WTC11 (cell line): ENCODE measurements at regions not wholly inside any gene's neighbourhood (a gene's known extent, or its start where the extent isn't known, plus 50 kb on each side); places are given as distances from the start of the nearest gene placed in this dataset.

Experiments used
- ATAC-seq: fragments of 200-7000 bp; cut with Tn5 transposase; 2 replicates; pipeline ENCODE4 v1.10.0; 2021; ENCODE audit warnings: mild to moderate bottlenecking, moderate library complexity
- CTCF ChIA-PET: fragments of 300-600 bp; sonication (Branson Sonifier 250); formaldehyde crosslinking; loops from one replicate; lab custom pipeline; 2021; ENCODE audit warnings: antibody characterized with exemption; lab: Charles Lee
- POLR2A ChIA-PET: fragments of 350-600 bp; sonication (Branson Sonifier 250); formaldehyde crosslinking; loops from one replicate; lab custom pipeline; 2021; ENCODE audit warnings: antibody characterized with exemption; lab: Charles Lee
- DNase-seq: peaks from one replicate; pipeline ENCODE4 v3.0.0; 2021; ENCODE audit warnings: low spot score
- H3K27ac Mint-ChIP-seq: 2 replicates; pipeline ENCODE4 v1.8.0; 2021; ENCODE audit warnings: mixed read lengths
- H3K27me3 Mint-ChIP-seq: 2 replicates; pipeline ENCODE4 v1.8.0; 2021; ENCODE audit warnings: low read depth, mild to moderate bottlenecking, moderate library complexity, mixed read lengths
- H3K36me3 Mint-ChIP-seq: 2 replicates; pipeline ENCODE4 v1.8.0; 2021; ENCODE audit warnings: mixed read lengths
- H3K4me1 Mint-ChIP-seq: 2 replicates; pipeline ENCODE4 v1.8.0; 2022; ENCODE audit warnings: mixed read lengths
- H3K4me3 Mint-ChIP-seq: 2 replicates; pipeline ENCODE4 v1.8.0; 2021; ENCODE audit warnings: mild to moderate bottlenecking, moderate library complexity, mixed read lengths
- H3K9me3 Mint-ChIP-seq: 2 replicates; pipeline ENCODE4 v1.8.0; 2021; ENCODE audit warnings: mixed read lengths
- CBFB ChIP-seq: sonication (generic); formaldehyde crosslinking; IDR thresholded peaks from 2 replicates; pipeline ENCODE4 v1.8.1; 2022; ENCODE audit warnings: mild to moderate bottlenecking, low read depth, missing genetic modification reagents
- ETV6 ChIP-seq: sonication (generic); formaldehyde crosslinking; IDR thresholded peaks from 2 replicates; pipeline ENCODE4 v1.8.1; 2022; ENCODE audit warnings: mild to moderate bottlenecking, missing genetic modification reagents
- GTF2I ChIP-seq: fragments of 250-450 bp; sonication (Bioruptor Pico); conservative IDR thresholded peaks from 2 replicates; pipeline ENCODE4 v1.4.0; 2021; ENCODE audit warnings: mild to moderate bottlenecking
- JAZF1 ChIP-seq: fragments of 250-450 bp; sonication (Bioruptor Pico); IDR thresholded peaks from 2 replicates; pipeline ENCODE4 v1.9.0; 2021; ENCODE audit warnings: moderate library complexity, mild to moderate bottlenecking, inconsistent platforms
- NR1H2 ChIP-seq: sonication (generic); formaldehyde crosslinking; IDR thresholded peaks from 2 replicates; pipeline ENCODE4 v1.9.0; 2021; ENCODE audit warnings: mild to moderate bottlenecking, moderate library complexity, missing genetic modification reagents
- NR3C1 ChIP-seq: sonication (generic); formaldehyde crosslinking; conservative IDR thresholded peaks from 2 replicates; pipeline ENCODE4 v1.8.1; 2023; ENCODE audit warnings: low read depth, mild to moderate bottlenecking, missing genetic modification reagents
- TCF7 ChIP-seq: sonication (generic); formaldehyde crosslinking; IDR thresholded peaks from 2 replicates; pipeline ENCODE4 v1.8.0; 2022; ENCODE audit warnings: mild to moderate bottlenecking, low read depth, missing genetic modification reagents, moderate library complexity
- TEAD4 ChIP-seq: sonication (generic); formaldehyde crosslinking; IDR thresholded peaks from 2 replicates; pipeline ENCODE4 v1.8.0; 2022; ENCODE audit warnings: mild to moderate bottlenecking, missing genetic modification reagents
- ZNF232 ChIP-seq: sonication (generic); formaldehyde crosslinking; IDR thresholded peaks from 2 replicates; pipeline ENCODE4 v1.8.0; 2022; ENCODE audit warnings: mild to moderate bottlenecking, missing genetic modification reagents
- ZNF423 ChIP-seq: fragments of 250-450 bp; sonication (Bioruptor Pico); IDR thresholded peaks from 2 replicates; pipeline ENCODE4 v2.1.2; 2022; ENCODE audit warnings: mild to moderate bottlenecking, moderate library complexity
- TF ChIP-seq, protein P1 (sequence below): sonication (generic); formaldehyde crosslinking; IDR thresholded peaks from 2 replicates; pipeline ENCODE4 v1.8.0; 2023; ENCODE audit warnings: mild to moderate bottlenecking, missing genetic modification reagents
- TF ChIP-seq, protein P2 (sequence below): fragments of 250-450 bp; sonication (Bioruptor Pico); IDR thresholded peaks from 2 replicates; pipeline ENCODE4 v1.9.0; 2021; ENCODE audit warnings: moderate library complexity, mild to moderate bottlenecking, inconsistent platforms, borderline replicate concordance
- TF ChIP-seq, protein P3 (sequence below): fragments of 250-450 bp; sonication (Bioruptor Pico); conservative IDR thresholded peaks from 2 replicates; pipeline ENCODE4 v1.9.0; 2021; ENCODE audit warnings: mild to moderate bottlenecking
- TF ChIP-seq, protein P4 (sequence below): fragments of 250-450 bp; sonication (Bioruptor Pico); IDR thresholded peaks from 2 replicates; pipeline ENCODE4 v1.9.0; 2021; ENCODE audit warnings: mild to moderate bottlenecking, borderline replicate concordance
- TF ChIP-seq, protein P5 (sequence below): sonication (generic); formaldehyde crosslinking; IDR thresholded peaks from 2 replicates; pipeline ENCODE4 v1.8.1; 2022; ENCODE audit warnings: mild to moderate bottlenecking, missing genetic modification reagents, moderate library complexity, borderline replicate concordance
- TF ChIP-seq, protein P6 (sequence below): sonication (generic); formaldehyde crosslinking; IDR thresholded peaks from 2 replicates; pipeline ENCODE4 v1.8.1; 2022; ENCODE audit warnings: low read depth, mild to moderate bottlenecking, moderate library complexity, missing genetic modification reagents, borderline replicate concordance
- TF ChIP-seq, protein P7 (sequence below): sonication (generic); formaldehyde crosslinking; IDR thresholded peaks from 2 replicates; pipeline ENCODE4 v1.8.1; 2022; ENCODE audit warnings: mild to moderate bottlenecking, moderate library complexity, missing genetic modification reagents
- TF ChIP-seq, protein P8 (sequence below): sonication (generic); formaldehyde crosslinking; IDR thresholded peaks from 2 replicates; pipeline ENCODE4 v1.8.0; 2022; ENCODE audit warnings: mild to moderate bottlenecking, missing genetic modification reagents

DNA sequence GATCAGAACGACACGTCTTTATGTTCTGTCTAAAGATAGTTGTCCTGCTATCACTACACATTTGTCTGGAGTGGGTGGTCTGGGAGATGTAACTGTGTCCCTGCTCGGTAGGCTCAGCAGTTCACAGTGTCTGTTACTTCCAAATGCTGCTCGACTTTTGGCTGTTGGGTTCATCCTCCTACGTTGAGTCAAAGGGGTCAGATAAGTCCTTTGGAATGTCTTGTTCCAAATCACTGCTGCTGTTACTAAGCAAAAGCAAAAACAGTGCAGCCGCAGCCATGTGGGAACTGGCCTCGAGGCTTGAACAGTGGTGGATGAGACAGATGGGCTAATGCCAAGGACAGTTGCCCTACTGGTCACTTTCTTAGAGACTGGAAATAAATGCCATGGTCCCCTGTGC is 272.2 kb upstream of the MAP3K7 start:
- DNase-seq (no peak), ATAC-seq (no peak)
- 0 out of 2 replicates have a peak, but pooled peaks cover 3% of the 10 kb centered on the region for H3K9me3 Mint-ChIP-seq
- H3K36me3 Mint-ChIP-seq: no peaks in the 10 kb centered on the region
- peaks cover 8% of the 10 kb centered on the region for H3K4me1 Mint-ChIP-seq
- H3K27ac Mint-ChIP-seq: no peak overlapping the region
- no peak overlapping the region for H3K4me3 Mint-ChIP-seq
- TF ChIP-seq GTF2I (CRISPR knock-in tag) (no peak), NR1H2 (no peak), TCF7 (CRISPR knock-in tag) (no peak), ZNF232 (CRISPR knock-in tag) (no peak), NR3C1 (CRISPR knock-in tag) (no peak), ETV6 (CRISPR knock-in tag) (no peak), JAZF1 (no peak), ZNF423 (CRISPR knock-in tag) (no peak), TEAD4 (CRISPR knock-in tag) (no peak), CBFB (CRISPR knock-in tag) (no peak)
- TF ChIP-seq, protein P1, sequence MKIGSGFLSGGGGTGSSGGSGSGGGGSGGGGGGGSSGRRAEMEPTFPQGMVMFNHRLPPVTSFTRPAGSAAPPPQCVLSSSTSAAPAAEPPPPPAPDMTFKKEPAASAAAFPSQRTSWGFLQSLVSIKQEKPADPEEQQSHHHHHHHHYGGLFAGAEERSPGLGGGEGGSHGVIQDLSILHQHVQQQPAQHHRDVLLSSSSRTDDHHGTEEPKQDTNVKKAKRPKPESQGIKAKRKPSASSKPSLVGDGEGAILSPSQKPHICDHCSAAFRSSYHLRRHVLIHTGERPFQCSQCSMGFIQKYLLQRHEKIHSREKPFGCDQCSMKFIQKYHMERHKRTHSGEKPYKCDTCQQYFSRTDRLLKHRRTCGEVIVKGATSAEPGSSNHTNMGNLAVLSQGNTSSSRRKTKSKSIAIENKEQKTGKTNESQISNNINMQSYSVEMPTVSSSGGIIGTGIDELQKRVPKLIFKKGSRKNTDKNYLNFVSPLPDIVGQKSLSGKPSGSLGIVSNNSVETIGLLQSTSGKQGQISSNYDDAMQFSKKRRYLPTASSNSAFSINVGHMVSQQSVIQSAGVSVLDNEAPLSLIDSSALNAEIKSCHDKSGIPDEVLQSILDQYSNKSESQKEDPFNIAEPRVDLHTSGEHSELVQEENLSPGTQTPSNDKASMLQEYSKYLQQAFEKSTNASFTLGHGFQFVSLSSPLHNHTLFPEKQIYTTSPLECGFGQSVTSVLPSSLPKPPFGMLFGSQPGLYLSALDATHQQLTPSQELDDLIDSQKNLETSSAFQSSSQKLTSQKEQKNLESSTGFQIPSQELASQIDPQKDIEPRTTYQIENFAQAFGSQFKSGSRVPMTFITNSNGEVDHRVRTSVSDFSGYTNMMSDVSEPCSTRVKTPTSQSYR (CRISPR knock-in tag): no peak
- TF ChIP-seq, protein P2, sequence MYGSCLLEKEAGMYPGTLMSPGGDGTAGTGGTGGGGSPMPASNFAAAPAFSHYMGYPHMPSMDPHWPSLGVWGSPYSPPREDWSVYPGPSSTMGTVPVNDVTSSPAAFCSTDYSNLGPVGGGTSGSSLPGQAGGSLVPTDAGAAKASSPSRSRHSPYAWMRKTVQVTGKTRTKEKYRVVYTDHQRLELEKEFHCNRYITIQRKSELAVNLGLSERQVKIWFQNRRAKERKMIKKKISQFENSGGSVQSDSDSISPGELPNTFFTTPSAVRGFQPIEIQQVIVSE (CRISPR knock-in tag): no peak
- TF ChIP-seq, protein P3, sequence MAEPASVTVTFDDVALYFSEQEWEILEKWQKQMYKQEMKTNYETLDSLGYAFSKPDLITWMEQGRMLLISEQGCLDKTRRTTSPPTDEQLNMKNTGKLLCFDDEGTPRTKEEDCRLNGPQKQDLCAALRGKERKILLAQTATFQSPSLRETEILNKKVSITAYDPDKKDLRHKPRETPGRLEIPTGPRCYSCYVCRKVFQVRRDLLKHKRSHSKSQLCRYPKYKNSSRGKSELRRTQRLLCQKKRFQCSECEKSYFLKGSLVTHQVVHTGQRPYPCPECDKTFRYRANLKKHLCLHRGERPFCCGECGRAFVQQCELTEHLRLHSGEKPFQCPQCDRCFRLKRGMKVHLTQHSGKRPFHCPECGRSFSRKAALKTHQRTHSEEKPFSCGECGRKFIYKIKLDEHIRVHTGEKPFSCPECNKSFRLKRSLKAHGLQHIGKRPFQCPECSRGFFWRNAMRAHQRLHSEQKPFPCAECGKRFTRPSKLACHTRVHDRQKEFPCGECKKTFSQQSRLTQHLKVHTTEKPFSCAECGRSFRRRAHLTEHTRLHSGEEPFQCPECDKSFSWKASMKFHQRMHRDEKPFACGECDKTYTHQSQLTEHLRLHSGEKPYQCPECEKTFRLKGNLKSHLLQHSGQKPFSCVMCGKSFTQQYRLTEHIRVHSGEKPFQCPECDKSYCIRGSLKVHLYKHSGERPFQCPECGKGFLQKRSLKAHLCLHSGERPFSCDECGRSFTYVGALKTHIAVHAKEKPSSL: no peak
- TF ChIP-seq, protein P4, sequence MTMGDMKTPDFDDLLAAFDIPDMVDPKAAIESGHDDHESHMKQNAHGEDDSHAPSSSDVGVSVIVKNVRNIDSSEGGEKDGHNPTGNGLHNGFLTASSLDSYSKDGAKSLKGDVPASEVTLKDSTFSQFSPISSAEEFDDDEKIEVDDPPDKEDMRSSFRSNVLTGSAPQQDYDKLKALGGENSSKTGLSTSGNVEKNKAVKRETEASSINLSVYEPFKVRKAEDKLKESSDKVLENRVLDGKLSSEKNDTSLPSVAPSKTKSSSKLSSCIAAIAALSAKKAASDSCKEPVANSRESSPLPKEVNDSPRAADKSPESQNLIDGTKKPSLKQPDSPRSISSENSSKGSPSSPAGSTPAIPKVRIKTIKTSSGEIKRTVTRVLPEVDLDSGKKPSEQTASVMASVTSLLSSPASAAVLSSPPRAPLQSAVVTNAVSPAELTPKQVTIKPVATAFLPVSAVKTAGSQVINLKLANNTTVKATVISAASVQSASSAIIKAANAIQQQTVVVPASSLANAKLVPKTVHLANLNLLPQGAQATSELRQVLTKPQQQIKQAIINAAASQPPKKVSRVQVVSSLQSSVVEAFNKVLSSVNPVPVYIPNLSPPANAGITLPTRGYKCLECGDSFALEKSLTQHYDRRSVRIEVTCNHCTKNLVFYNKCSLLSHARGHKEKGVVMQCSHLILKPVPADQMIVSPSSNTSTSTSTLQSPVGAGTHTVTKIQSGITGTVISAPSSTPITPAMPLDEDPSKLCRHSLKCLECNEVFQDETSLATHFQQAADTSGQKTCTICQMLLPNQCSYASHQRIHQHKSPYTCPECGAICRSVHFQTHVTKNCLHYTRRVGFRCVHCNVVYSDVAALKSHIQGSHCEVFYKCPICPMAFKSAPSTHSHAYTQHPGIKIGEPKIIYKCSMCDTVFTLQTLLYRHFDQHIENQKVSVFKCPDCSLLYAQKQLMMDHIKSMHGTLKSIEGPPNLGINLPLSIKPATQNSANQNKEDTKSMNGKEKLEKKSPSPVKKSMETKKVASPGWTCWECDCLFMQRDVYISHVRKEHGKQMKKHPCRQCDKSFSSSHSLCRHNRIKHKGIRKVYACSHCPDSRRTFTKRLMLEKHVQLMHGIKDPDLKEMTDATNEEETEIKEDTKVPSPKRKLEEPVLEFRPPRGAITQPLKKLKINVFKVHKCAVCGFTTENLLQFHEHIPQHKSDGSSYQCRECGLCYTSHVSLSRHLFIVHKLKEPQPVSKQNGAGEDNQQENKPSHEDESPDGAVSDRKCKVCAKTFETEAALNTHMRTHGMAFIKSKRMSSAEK (CRISPR knock-in tag): no peak
- TF ChIP-seq, protein P5, sequence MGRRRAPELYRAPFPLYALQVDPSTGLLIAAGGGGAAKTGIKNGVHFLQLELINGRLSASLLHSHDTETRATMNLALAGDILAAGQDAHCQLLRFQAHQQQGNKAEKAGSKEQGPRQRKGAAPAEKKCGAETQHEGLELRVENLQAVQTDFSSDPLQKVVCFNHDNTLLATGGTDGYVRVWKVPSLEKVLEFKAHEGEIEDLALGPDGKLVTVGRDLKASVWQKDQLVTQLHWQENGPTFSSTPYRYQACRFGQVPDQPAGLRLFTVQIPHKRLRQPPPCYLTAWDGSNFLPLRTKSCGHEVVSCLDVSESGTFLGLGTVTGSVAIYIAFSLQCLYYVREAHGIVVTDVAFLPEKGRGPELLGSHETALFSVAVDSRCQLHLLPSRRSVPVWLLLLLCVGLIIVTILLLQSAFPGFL (CRISPR knock-in tag): no peak
- TF ChIP-seq, protein P6, sequence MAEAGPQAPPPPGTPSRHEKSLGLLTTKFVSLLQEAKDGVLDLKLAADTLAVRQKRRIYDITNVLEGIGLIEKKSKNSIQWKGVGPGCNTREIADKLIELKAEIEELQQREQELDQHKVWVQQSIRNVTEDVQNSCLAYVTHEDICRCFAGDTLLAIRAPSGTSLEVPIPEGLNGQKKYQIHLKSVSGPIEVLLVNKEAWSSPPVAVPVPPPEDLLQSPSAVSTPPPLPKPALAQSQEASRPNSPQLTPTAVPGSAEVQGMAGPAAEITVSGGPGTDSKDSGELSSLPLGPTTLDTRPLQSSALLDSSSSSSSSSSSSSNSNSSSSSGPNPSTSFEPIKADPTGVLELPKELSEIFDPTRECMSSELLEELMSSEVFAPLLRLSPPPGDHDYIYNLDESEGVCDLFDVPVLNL (CRISPR knock-in tag): no peak
- TF ChIP-seq, protein P7, sequence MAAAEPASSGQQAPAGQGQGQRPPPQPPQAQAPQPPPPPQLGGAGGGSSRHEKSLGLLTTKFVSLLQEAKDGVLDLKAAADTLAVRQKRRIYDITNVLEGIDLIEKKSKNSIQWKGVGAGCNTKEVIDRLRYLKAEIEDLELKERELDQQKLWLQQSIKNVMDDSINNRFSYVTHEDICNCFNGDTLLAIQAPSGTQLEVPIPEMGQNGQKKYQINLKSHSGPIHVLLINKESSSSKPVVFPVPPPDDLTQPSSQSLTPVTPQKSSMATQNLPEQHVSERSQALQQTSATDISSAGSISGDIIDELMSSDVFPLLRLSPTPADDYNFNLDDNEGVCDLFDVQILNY: no peak
- TF ChIP-seq, protein P8, sequence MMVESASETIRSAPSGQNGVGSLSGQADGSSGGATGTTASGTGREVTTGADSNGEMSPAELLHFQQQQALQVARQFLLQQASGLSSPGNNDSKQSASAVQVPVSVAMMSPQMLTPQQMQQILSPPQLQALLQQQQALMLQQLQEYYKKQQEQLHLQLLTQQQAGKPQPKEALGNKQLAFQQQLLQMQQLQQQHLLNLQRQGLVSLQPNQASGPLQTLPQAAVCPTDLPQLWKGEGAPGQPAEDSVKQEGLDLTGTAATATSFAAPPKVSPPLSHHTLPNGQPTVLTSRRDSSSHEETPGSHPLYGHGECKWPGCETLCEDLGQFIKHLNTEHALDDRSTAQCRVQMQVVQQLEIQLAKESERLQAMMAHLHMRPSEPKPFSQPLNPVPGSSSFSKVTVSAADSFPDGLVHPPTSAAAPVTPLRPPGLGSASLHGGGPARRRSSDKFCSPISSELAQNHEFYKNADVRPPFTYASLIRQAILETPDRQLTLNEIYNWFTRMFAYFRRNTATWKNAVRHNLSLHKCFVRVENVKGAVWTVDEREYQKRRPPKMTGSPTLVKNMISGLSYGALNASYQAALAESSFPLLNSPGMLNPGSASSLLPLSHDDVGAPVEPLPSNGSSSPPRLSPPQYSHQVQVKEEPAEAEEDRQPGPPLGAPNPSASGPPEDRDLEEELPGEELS (CRISPR knock-in tag): no peak
- CTCF ChIA-PET: interaction anchor here (1.0 to 1.3 kb wide), 2 partner anchors 81 to 249 kb away, joined by 5 to 8 read pairs; no protein-coding TSS in a partner anchor
- H3K27me3 Mint-ChIP-seq: no peaks in the 10 kb centered on the region
- POLR2A ChIA-PET: no interaction called here
